Hepatocyte (in vitro differentiated cells): ENCODE measurements at regions not wholly inside any gene's neighbourhood (a gene's known extent, or its start where the extent isn't known, plus 50 kb on each side); places are given as distances from the start of the nearest gene placed in this dataset.
A peak's percentile ranks its signal among the peaks of the same experiment; 100 is the strongest.

ENCODE experiments used
- DNase-seq: peaks from one replicate; pipeline ENCODE4 v3.0.0-alpha.2; 2016; ENCODE audit warnings: low spot score
- H2AFZ ChIP-seq: fragments of 200-600 bp; sonication (generic); 2 replicates; pipeline ENCODE4 v1.6.0; 2016; ENCODE audit warnings: antibody characterized with exemption, mild to moderate bottlenecking
- H3K27ac ChIP-seq: fragments of 200-600 bp; sonication (generic); 2 replicates; pipeline ENCODE4 v1.5.1; 2016; ENCODE audit warnings: mild to moderate bottlenecking
- H3K27me3 ChIP-seq: fragments of 200-600 bp; sonication (generic); 2 replicates; pipeline ENCODE4 v1.6.1; 2016
- H3K36me3 ChIP-seq: fragments of 200-600 bp; sonication (generic); replicated peaks from 2 replicates; pipeline ENCODE4 v1.5.1; 2016; ENCODE audit warnings: low read depth; ENCODE audit not compliant: insufficient read depth
- H3K4me1 ChIP-seq: fragments of 200-600 bp; sonication (generic); 2 replicates; pipeline ENCODE4 v1.5.1; 2016; ENCODE audit warnings: mild to moderate bottlenecking, moderate library complexity; ENCODE audit not compliant: insufficient read depth
- H3K4me2 ChIP-seq: fragments of 200-600 bp; sonication (generic); 2 replicates; pipeline ENCODE4 v1.6.0; 2016
- H3K4me3 ChIP-seq: fragments of 200-600 bp; sonication (generic); 2 replicates; pipeline ENCODE4 v1.5.1; 2016; ENCODE audit warnings: mild to moderate bottlenecking
- H3K79me2 ChIP-seq: fragments of 200-600 bp; sonication (generic); 2 replicates; pipeline ENCODE4 v1.6.0; 2017; ENCODE audit warnings: mild to moderate bottlenecking
- H3K9me2 ChIP-seq: fragments of 200-600 bp; sonication (generic); replicated peaks from 2 replicates; pipeline ENCODE4 v1.6.0; 2017; ENCODE audit warnings: mild to moderate bottlenecking; ENCODE audit not compliant: insufficient read depth
- H3K9me3 ChIP-seq: fragments of 200-600 bp; sonication (generic); 2 replicates; pipeline ENCODE4 v1.5.1; 2016; ENCODE audit warnings: low read depth, mild to moderate bottlenecking
- H4K20me1 ChIP-seq: fragments of 200-600 bp; sonication (generic); 2 replicates; pipeline ENCODE4 v1.6.0; 2016; ENCODE audit warnings: mild to moderate bottlenecking; ENCODE audit not compliant: insufficient read depth, poor library complexity, severe bottlenecking
- CTCF ChIP-seq: fragments of 200-600 bp; sonication (generic); IDR thresholded peaks from 2 replicates; pipeline ENCODE4 v1.5.1; 2016; ENCODE audit warnings: antibody characterized with exemption, mild to moderate bottlenecking; ENCODE audit not compliant: poor library complexity
- EZH2 ChIP-seq: fragments of 200-600 bp; sonication (generic); IDR thresholded peaks from 2 replicates; pipeline ENCODE4 v1.6.1; 2016; ENCODE audit warnings: antibody characterized with exemption, mild to moderate bottlenecking, borderline replicate concordance
- EZH2phosphoT487 ChIP-seq: fragments of 200-600 bp; sonication (generic); IDR thresholded peaks from one replicate; pipeline ENCODE4 v1.6.1; 2018; ENCODE audit warnings: antibody characterized with exemption, mild to moderate bottlenecking, low read depth, moderate library complexity; ENCODE audit not compliant: unreplicated experiment, severe bottlenecking
- WGBS: methylation state at CpG from one replicate; pipeline ENCODE4 v1.1.6; 2016; ENCODE audit warnings: low lambda C conversion rate; ENCODE audit errors: missing lambda C conversion rate; 5-methylcytosine and 5-hydroxymethylcytosine counted together

- Histone ChIP-seq H3K4me2 (peak overlapping the region; percentile 25), H3K9me3 (no peaks in the 10 kb centered on the region), H3K9me2 (no peaks in the 10 kb centered on the region), H4K20me1 (no peaks in the 10 kb centered on the region), H3K36me3 (no peaks in the 10 kb centered on the region), H3K4me3 (no peak overlapping the region), H3K27me3 (no peaks in the 10 kb centered on the region), H3K27ac (no peak overlapping the region), H3K4me1 (peaks cover 23% of the 10 kb centered on the region), H2AFZ (peak overlapping the region; percentile 43), H3K79me2 (no peaks in the 10 kb centered on the region)
- TF ChIP-seq EZH2 (no peak), EZH2phosphoT487 (no peak), CTCF (no peak)
- 46% methylated on average over 4 of the region's 4 CpGs for WGBS
- DNase-seq = no peak
Measured at GRCh38 chr16:54631782-54632181, 298.9 kb upstream of the IRX5 start.

- Histone ChIP-seq H3K4me1 (peaks cover 23% of the 10 kb centered on the region), H3K4me3 (no peak overlapping the region), H3K9me3 (no peaks in the 10 kb centered on the region), H4K20me1 (no peaks in the 10 kb centered on the region), H3K27me3 (no peaks in the 10 kb centered on the region), H3K36me3 (no peaks in the 10 kb centered on the region), H2AFZ (no peak overlapping the region), H3K79me2 (no peaks in the 10 kb centered on the region), H3K4me2 (no peak overlapping the region), H3K9me2 (no peaks in the 10 kb centered on the region), H3K27ac (no peak overlapping the region)
- no peak for DNase-seq
- 91% methylated on average over 4 of the region's 4 CpGs for WGBS
- TF ChIP-seq EZH2 (no peak), CTCF (no peak), EZH2phosphoT487 (no peak)
Measured at GRCh38 chr16:54630284-54630967, 300.2 kb upstream of the IRX5 start.

GRCh38 chr16:54628796-54629625 is 301.7 kb upstream of the IRX5 start:
- no peaks in the 10 kb centered on the region for H3K9me2 ChIP-seq
- no peaks in the 10 kb centered on the region for H3K9me3 ChIP-seq
- TF ChIP-seq EZH2phosphoT487 (peak; percentile 44), CTCF (no peak)
- peak overlapping the region; percentile 59 for H3K4me2 ChIP-seq
- no peaks in the 10 kb centered on the region for H4K20me1 ChIP-seq
- peak; percentile 57 for DNase-seq
- H3K4me1 ChIP-seq = peaks cover 23% of the 10 kb centered on the region
- WGBS = 39% methylated on average over 17 of the region's 17 CpGs
- no peaks in the 10 kb centered on the region for H3K36me3 ChIP-seq
- no peaks in the 10 kb centered on the region for H3K79me2 ChIP-seq
- H2AFZ ChIP-seq = no peak overlapping the region
- H3K27me3 ChIP-seq = no peaks in the 10 kb centered on the region
- H3K27ac ChIP-seq = peak overlapping the region; percentile 32
- no peak overlapping the region for H3K4me3 ChIP-seq
